H9 (cell line): ENCODE measurements at regions not wholly inside any gene's neighbourhood (a gene's known extent, or its start where the extent isn't known, plus 50 kb on each side); places are given as distances from the start of the nearest gene placed in this dataset.

ENCODE experiments used
- DNase-seq: peaks from one replicate; pipeline ENCODE4 v3.0.0-alpha.2; 2017
- H2AFZ ChIP-seq: one replicate; pipeline ENCODE4 v1.6.1; 2013; ENCODE audit warnings: mild to moderate bottlenecking, low read length, control low read depth, moderate library complexity
- H2AK5ac ChIP-seq: 2 replicates; pipeline ENCODE4 v1.6.1; 2013; ENCODE audit warnings: low read length, control low read depth, mixed read lengths; ENCODE audit not compliant: insufficient read length
- H2BK120ac ChIP-seq: one replicate; pipeline ENCODE4 v1.6.1; 2013; ENCODE audit warnings: low read depth, mild to moderate bottlenecking, low read length, control low read depth, inconsistent platforms; ENCODE audit not compliant: poor library complexity, severe bottlenecking
- H2BK12ac ChIP-seq: 2 replicates; pipeline ENCODE4 v1.6.1; 2013; ENCODE audit warnings: low read length, control low read depth, mixed read lengths, low read depth; ENCODE audit not compliant: insufficient read length
- H2BK15ac ChIP-seq: 2 replicates; pipeline ENCODE4 v1.6.1; 2013; ENCODE audit warnings: low read depth, low read length, control low read depth
- H2BK20ac ChIP-seq: one replicate; pipeline ENCODE4 v1.6.1; 2013; ENCODE audit warnings: low read depth, mild to moderate bottlenecking, low read length, control low read depth, inconsistent platforms; ENCODE audit not compliant: poor library complexity, severe bottlenecking
- H2BK5ac ChIP-seq: 2 replicates; pipeline ENCODE4 v1.6.1; 2013; ENCODE audit warnings: low read length, control low read depth, mixed read lengths; ENCODE audit not compliant: insufficient read length
- H3K14ac ChIP-seq: 2 replicates; pipeline ENCODE4 v1.6.1; 2013; ENCODE audit warnings: low read length, control low read depth; ENCODE audit not compliant: insufficient read depth
- H3K18ac ChIP-seq: 2 replicates; pipeline ENCODE4 v1.6.1; 2013; ENCODE audit warnings: low read depth, mild to moderate bottlenecking, mixed read lengths, low read length, control low read depth; ENCODE audit not compliant: insufficient read length
- H3K23ac ChIP-seq: 2 replicates; pipeline ENCODE4 v1.6.1; 2013; ENCODE audit warnings: low read length, control low read depth, mixed read lengths, low read depth; ENCODE audit not compliant: insufficient read length
- H3K23me2 ChIP-seq: 2 replicates; pipeline ENCODE4 v1.6.1; 2013; ENCODE audit warnings: low read depth, mild to moderate bottlenecking, mixed read lengths, low read length, control low read depth; ENCODE audit not compliant: insufficient read length, poor library complexity, severe bottlenecking
- H3K27ac ChIP-seq: 2 replicates; pipeline ENCODE4 v1.5.1; 2013; ENCODE audit warnings: low read length, control low read depth, mixed read lengths, low read depth; ENCODE audit not compliant: insufficient read length
- H3K27me3 ChIP-seq: 2 replicates; pipeline ENCODE4 v1.6.1; 2013; ENCODE audit warnings: low read length, control low read depth, inconsistent platforms; ENCODE audit not compliant: insufficient read depth
- H3K4ac ChIP-seq: 2 replicates; pipeline ENCODE4 v1.6.1; 2013; ENCODE audit warnings: low read depth, mild to moderate bottlenecking, control low read depth, inconsistent platforms, low read length, moderate library complexity
- H3K4me1 ChIP-seq: 2 replicates; pipeline ENCODE4 v1.6.1; 2013; ENCODE audit warnings: low read length, control low read depth, inconsistent platforms; ENCODE audit not compliant: insufficient read depth
- H3K4me2 ChIP-seq: 2 replicates; pipeline ENCODE4 v1.6.1; 2013; ENCODE audit warnings: low read length, control low read depth, mixed read lengths; ENCODE audit not compliant: insufficient read length, insufficient read depth
- H3K56ac ChIP-seq: 2 replicates; pipeline ENCODE4 v1.6.1; 2013; ENCODE audit warnings: low read depth, mild to moderate bottlenecking, mixed read lengths, low read length, control low read depth; ENCODE audit not compliant: insufficient read length
- H3K79me1 ChIP-seq: 2 replicates; pipeline ENCODE4 v1.6.1; 2013; ENCODE audit warnings: low read depth, mild to moderate bottlenecking, moderate library complexity, low read length, control low read depth, inconsistent platforms; ENCODE audit not compliant: insufficient read depth, poor library complexity, severe bottlenecking
- H3K79me2 ChIP-seq: 2 replicates; pipeline ENCODE4 v1.6.1; 2013; ENCODE audit warnings: low read length, control low read depth, inconsistent platforms; ENCODE audit not compliant: insufficient read depth
- H3K9ac ChIP-seq: 2 replicates; pipeline ENCODE4 v1.6.1; 2013; ENCODE audit warnings: low read length, control low read depth, mixed read lengths; ENCODE audit not compliant: insufficient read length; ENCODE audit errors: extremely low read depth
- H3K9me3 ChIP-seq: one replicate; pipeline ENCODE4 v1.6.1; 2013; ENCODE audit warnings: low read depth, low read length, inconsistent platforms; ENCODE audit not compliant: control insufficient read depth
- H3T11ph ChIP-seq: one replicate; pipeline ENCODE4 v1.6.1; 2013; ENCODE audit warnings: mild to moderate bottlenecking, low read length, control low read depth, inconsistent platforms
- H4K20me1 ChIP-seq: one replicate; pipeline ENCODE4 v1.6.1; 2013; ENCODE audit not compliant: control insufficient read depth, insufficient read length, insufficient read depth
- H4K5ac ChIP-seq: 2 replicates; pipeline ENCODE4 v1.6.1; 2013; ENCODE audit warnings: low read depth, mild to moderate bottlenecking, mixed read lengths, low read length, control low read depth; ENCODE audit not compliant: insufficient read length
- H4K8ac ChIP-seq: replicated peaks from 2 replicates; pipeline ENCODE4 v1.6.1; 2013; ENCODE audit warnings: low read length, control low read depth, mixed read lengths, low read depth; ENCODE audit not compliant: insufficient read length
- H4K91ac ChIP-seq: 2 replicates; pipeline ENCODE4 v1.6.1; 2013; ENCODE audit warnings: low read depth, mild to moderate bottlenecking, moderate library complexity, mixed read lengths, low read length, control low read depth; ENCODE audit not compliant: insufficient read length
- H3K27ac Mint-ChIP-seq, 3 experiments: 2 replicates in 2 of 3; 3 replicates in 1 of 3; pipeline ENCODE4 v1.8.0; 2020 to 2021; ENCODE audit warnings: mixed read lengths in 3 of 3, mild to moderate bottlenecking in 1 of 3, moderate library complexity in 1 of 3
- H3K27me3 Mint-ChIP-seq: 2 replicates; pipeline ENCODE4 v1.8.0; 2021; ENCODE audit warnings: low read depth, mild to moderate bottlenecking, moderate library complexity, mixed read lengths
- H3K36me3 Mint-ChIP-seq, 3 experiments: 2 replicates in 2 of 3; 3 replicates in 1 of 3; pipeline ENCODE4 v1.8.0; 2020 to 2021; ENCODE audit warnings: low read depth in 3 of 3, mixed read lengths in 3 of 3; ENCODE audit not compliant: insufficient read depth in 1 of 3
- H3K4me1 Mint-ChIP-seq, 2 experiments: 2 replicates each; pipeline ENCODE4 v1.8.0; 2020; ENCODE audit warnings: mixed read lengths in 2 of 2
- H3K4me3 Mint-ChIP-seq, 2 experiments: 2 replicates in 1 of 2; 3 replicates in 1 of 2; pipeline ENCODE4 v1.8.0; 2020 to 2021; ENCODE audit warnings: mild to moderate bottlenecking in 2 of 2, mixed read lengths in 2 of 2, moderate library complexity in 1 of 2
- H3K9me3 Mint-ChIP-seq, 2 experiments: 2 replicates in 1 of 2; 3 replicates in 1 of 2; pipeline ENCODE4 v1.8.0; 2020; ENCODE audit warnings: mild to moderate bottlenecking in 2 of 2, mixed read lengths in 2 of 2, moderate library complexity in 1 of 2
- CTCF ChIP-seq: fragments of 200-600 bp; sonication (generic); conservative IDR thresholded peaks from 3 replicates; pipeline ENCODE4 v1.8.0; 2021; ENCODE audit warnings: antibody characterized with exemption, mild to moderate bottlenecking
- WGBS: extraction: QIAGEN DNeasy Blood & Tissue Kit; methylation state at CpG from one replicate; pipeline ENCODE4 v1.1.7; 2013; ENCODE audit warnings: missing lambda C conversion rate, low lambda C conversion rate, mixed read lengths; ENCODE audit not compliant: insufficient read length; ENCODE audit errors: extremely low coverage; 5-methylcytosine and 5-hydroxymethylcytosine counted together

GRCh38 chr13:89763005-89763404 is 1584.5 kb upstream of the MIR17HG start:
- no peak overlapping the region for H3K4ac ChIP-seq
- H2BK5ac ChIP-seq, result no peak overlapping the region
- H4K20me1 ChIP-seq, result no peaks in the 10 kb centered on the region
- no peak overlapping the region for H3K18ac ChIP-seq
- no peak overlapping the region for H3K4me2 ChIP-seq
- no CpG with 5 or more reads among the region's 1 CpG for WGBS
- no peak overlapping the region for H2BK20ac ChIP-seq
- H3K27ac ChIP-seq, result no peak overlapping the region
- H3K23ac ChIP-seq, result no peak overlapping the region
- no peaks in the 10 kb centered on the region for H3K79me1 ChIP-seq
- no peak for TF ChIP-seq CTCF
- no peaks in the 10 kb centered on the region for H3K27me3 Mint-ChIP-seq
- H3K23me2 ChIP-seq, result no peaks in the 10 kb centered on the region
- no peak for DNase-seq
- H3K79me2 ChIP-seq, result no peaks in the 10 kb centered on the region
- no peak overlapping the region for H3K27ac Mint-ChIP-seq
- no peak overlapping the region for H4K91ac ChIP-seq
- H4K5ac ChIP-seq, result no peak overlapping the region
- H3K9me3 ChIP-seq, result no peaks in the 10 kb centered on the region
- H2AFZ ChIP-seq, result no peak overlapping the region
- no peak overlapping the region for H2AK5ac ChIP-seq
- no peak overlapping the region for H2BK15ac ChIP-seq
- H2BK120ac ChIP-seq, result no peak overlapping the region
- H3K4me1 ChIP-seq, result no peaks in the 10 kb centered on the region
- no peak overlapping the region for H2BK12ac ChIP-seq
- H3K9ac ChIP-seq, result no peak overlapping the region
- no peak overlapping the region for H3K14ac ChIP-seq
- no peak overlapping the region for H3K56ac ChIP-seq
- H3K4me3 Mint-ChIP-seq, result no peak overlapping the region
- peaks cover 0 to 5% (median 2%) of the 10 kb centered on the region in 3 experiments; a peak in 3 of 7 replicates for H3K36me3 Mint-ChIP-seq
- no peak overlapping the region for H4K8ac ChIP-seq
- H3K9me3 Mint-ChIP-seq, result peaks cover 2 to 3% of the 10 kb centered on the region in 2 experiments; a peak in 4 of 5 replicates
- no peaks in the 10 kb centered on the region for H3K27me3 ChIP-seq
- no peak overlapping the region for H3T11ph ChIP-seq
- H3K4me1 Mint-ChIP-seq, result peaks cover 4 to 6% of the 10 kb centered on the region in 2 experiments; a peak in 2 of 4 replicates
